Glutamatergic neuron (in vitro differentiated cells): ENCODE measurements at regions not wholly inside any gene's neighbourhood (a gene's known extent, or its start where the extent isn't known, plus 50 kb on each side); places are given as distances from the start of the nearest gene placed in this dataset.

ENCODE experiments used
- DNase-seq: peaks from one replicate; pipeline ENCODE4 v3.0.0; 2022
- H3K27ac Mint-ChIP-seq: one replicate; pipeline ENCODE4 v1.8.0; 2020; ENCODE audit warnings: mild to moderate bottlenecking, mixed read lengths, inconsistent platforms; ENCODE audit not compliant: unreplicated experiment
- H3K27me3 Mint-ChIP-seq: one replicate; pipeline ENCODE4 v1.8.0; 2020; ENCODE audit warnings: mild to moderate bottlenecking, moderate library complexity, mixed read lengths, inconsistent platforms; ENCODE audit not compliant: unreplicated experiment
- H3K36me3 Mint-ChIP-seq: one replicate; pipeline ENCODE4 v1.8.0; 2020; ENCODE audit warnings: mild to moderate bottlenecking, mixed read lengths, inconsistent platforms; ENCODE audit not compliant: unreplicated experiment
- H3K4me1 Mint-ChIP-seq: one replicate; pipeline ENCODE4 v1.8.0; 2020; ENCODE audit warnings: mild to moderate bottlenecking, low read depth, mixed read lengths, inconsistent platforms; ENCODE audit not compliant: unreplicated experiment
- H3K4me3 Mint-ChIP-seq: one replicate; pipeline ENCODE4 v1.8.0; 2020; ENCODE audit warnings: mild to moderate bottlenecking, mixed read lengths, inconsistent platforms; ENCODE audit not compliant: unreplicated experiment
- H3K9me3 Mint-ChIP-seq: one replicate; pipeline ENCODE4 v1.8.0; 2020; ENCODE audit warnings: mild to moderate bottlenecking, moderate library complexity, mixed read lengths, inconsistent platforms; ENCODE audit not compliant: unreplicated experiment
- CTCF ChIP-seq: fragments of 200-600 bp; sonication (generic); IDR thresholded peaks from one replicate; pipeline ENCODE4 v1.5.0; 2021; ENCODE audit not compliant: partially characterized antibody, unreplicated experiment

- no peaks in the 10 kb centered on the region for H3K4me1 Mint-ChIP-seq
- no peaks in the 10 kb centered on the region for H3K9me3 Mint-ChIP-seq
- H3K27me3 Mint-ChIP-seq = no peaks in the 10 kb centered on the region
- H3K4me3 Mint-ChIP-seq = no peak overlapping the region
- H3K27ac Mint-ChIP-seq = peak overlapping the region; percentile 11
- no peak for TF ChIP-seq CTCF
- DNase-seq = no peak
- no peaks in the 10 kb centered on the region for H3K36me3 Mint-ChIP-seq
Measured at GRCh38 chr3:180743813-180744590, 64.7 kb upstream of the CCDC39 start.

GRCh38 chr3:180747805-180748361 is 68.6 kb upstream of the CCDC39 start:
- Mint-ChIP-seq H3K27ac (no peak overlapping the region), H3K9me3 (no peaks in the 10 kb centered on the region), H3K36me3 (no peaks in the 10 kb centered on the region), H3K4me1 (no peaks in the 10 kb centered on the region), H3K27me3 (no peaks in the 10 kb centered on the region), H3K4me3 (no peak overlapping the region)
- no peak for TF ChIP-seq CTCF
- no peak for DNase-seq

GRCh38 chr3:180749322-180749721 is 70.0 kb upstream of the CCDC39 start:
- no peaks in the 10 kb centered on the region for H3K9me3 Mint-ChIP-seq
- no peaks in the 10 kb centered on the region for H3K36me3 Mint-ChIP-seq
- H3K27me3 Mint-ChIP-seq = no peaks in the 10 kb centered on the region
- DNase-seq = no peak
- no peak overlapping the region for H3K4me3 Mint-ChIP-seq
- no peaks in the 10 kb centered on the region for H3K4me1 Mint-ChIP-seq
- no peak overlapping the region for H3K27ac Mint-ChIP-seq
- no peak for TF ChIP-seq CTCF

GRCh38 chr3:180749796-180750195 is 70.5 kb upstream of the CCDC39 start:
- no peak for DNase-seq
- TF ChIP-seq CTCF = no peak
- no peak overlapping the region for H3K27ac Mint-ChIP-seq

GRCh38 chr3:180755556-180755955 is 76.3 kb upstream of the CCDC39 start:
- Mint-ChIP-seq H3K4me3 (no peak overlapping the region), H3K4me1 (no peaks in the 10 kb centered on the region), H3K9me3 (no peaks in the 10 kb centered on the region), H3K27me3 (no peaks in the 10 kb centered on the region), H3K36me3 (no peaks in the 10 kb centered on the region), H3K27ac (no peak overlapping the region)
- DNase-seq = no peak
- no peak for TF ChIP-seq CTCF

More at GRCh38 chr3:180749796-180750195, 70.5 kb upstream of the CCDC39 start:
- Mint-ChIP-seq H3K9me3 (no peaks in the 10 kb centered on the region), H3K36me3 (no peaks in the 10 kb centered on the region), H3K27me3 (no peaks in the 10 kb centered on the region), H3K4me3 (no peak overlapping the region), H3K4me1 (no peaks in the 10 kb centered on the region)
